GM12892 (cell line): ENCODE measurements at regions not wholly inside any gene's neighbourhood (a gene's known extent, or its start where the extent isn't known, plus 50 kb on each side); places are given as distances from the start of the nearest gene placed in this dataset.

Experiments used
- POLR2A ChIP-seq: IDR thresholded peaks from 2 replicates; pipeline ENCODE4 v1.6.1; 2011; ENCODE audit warnings: low read depth, low read length, control low read depth
- POLR2AphosphoS5 ChIP-seq: IDR thresholded peaks from 2 replicates; pipeline ENCODE4 v1.6.1; 2011; ENCODE audit warnings: low read depth, low read length, control low read depth
- TAF1 ChIP-seq: IDR thresholded peaks from 2 replicates; pipeline ENCODE4 v1.6.1; 2011; ENCODE audit warnings: low read depth, mild to moderate bottlenecking, control low read depth, low read length, borderline replicate concordance

- no peak for TF ChIP-seq POLR2AphosphoS5
- TF ChIP-seq TAF1 = no peak
- TF ChIP-seq POLR2A = no peak
These were observed 68.4 kb upstream of the NRBF2 start for GRCh38 chr10:63064706-63065105.
